HG03354 (cell line): ENCODE measurements at regions not wholly inside any gene's neighbourhood (a gene's known extent, or its start where the extent isn't known, plus 50 kb on each side); places are given as distances from the start of the nearest gene placed in this dataset.
A peak's percentile ranks its signal among the peaks of the same experiment; 100 is the strongest.

ENCODE experiments used
- ATAC-seq: cut with Tn5 transposase; IDR thresholded peaks from one replicate; pipeline ENCODE4 v1.9.1; 2021; ENCODE audit warnings: mild to moderate bottlenecking; ENCODE audit not compliant: unreplicated experiment, poor library complexity, severe bottlenecking

DNA sequence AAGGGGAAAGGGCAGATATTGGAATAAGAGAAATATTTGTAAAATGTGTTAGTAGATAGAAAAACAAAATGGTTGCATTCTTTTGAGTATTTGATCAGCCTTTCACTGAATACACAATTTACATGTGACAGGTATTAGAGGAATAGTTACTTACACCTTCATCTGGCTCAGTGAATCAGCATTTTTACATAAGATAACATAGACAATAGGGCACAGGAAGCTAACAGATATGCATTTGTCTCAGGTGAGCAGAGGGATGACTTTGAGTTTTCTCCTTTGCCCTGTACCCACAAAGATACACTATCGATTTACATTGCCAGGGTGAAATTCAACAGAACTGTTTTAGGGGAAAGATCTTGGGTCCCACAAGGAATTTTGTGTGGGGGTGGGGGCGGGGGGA lies 373.1 kb upstream of the NETO1 start:
- no peak for ATAC-seq

DNA sequence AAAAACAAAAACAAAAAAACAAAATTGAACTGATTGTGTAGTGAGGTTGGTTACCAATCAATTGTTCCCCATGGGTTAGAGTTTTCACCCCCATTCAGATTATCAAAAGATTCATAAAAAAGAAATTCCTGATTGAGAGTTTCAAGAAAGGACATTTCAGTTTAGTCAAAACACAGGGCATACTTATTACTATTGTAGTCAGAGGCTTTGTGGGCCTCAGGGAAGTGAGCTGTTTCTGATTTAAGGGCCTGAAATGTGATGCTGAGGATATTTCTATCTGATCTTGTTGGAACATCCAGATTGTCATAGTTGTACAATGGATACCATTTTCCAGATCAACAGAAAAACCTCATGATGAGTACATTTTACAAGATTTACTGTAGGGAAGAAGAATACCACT lies 368.1 kb upstream of the NETO1 start:
- no peak for ATAC-seq

DNA sequence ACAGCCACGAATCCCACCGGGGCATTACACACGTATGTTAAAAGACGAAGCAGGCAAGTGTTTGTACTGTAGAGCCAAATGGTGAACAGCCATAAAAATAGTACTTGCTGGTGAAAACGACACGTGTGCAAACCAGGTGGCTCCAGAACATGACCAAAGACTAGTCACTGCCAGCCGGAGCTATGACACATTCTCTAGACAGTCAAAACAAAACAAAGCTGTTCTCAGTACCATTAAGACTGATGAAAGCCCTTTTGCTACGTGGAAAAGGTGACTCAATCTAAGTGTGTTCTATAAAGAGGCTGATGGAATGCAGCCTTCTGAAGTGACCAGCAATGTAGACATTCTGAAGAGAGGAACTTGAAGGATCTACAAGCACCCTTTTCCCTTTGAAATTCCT lies 367.7 kb upstream of the NETO1 start:
- ATAC-seq, result peak; percentile 83

DNA sequence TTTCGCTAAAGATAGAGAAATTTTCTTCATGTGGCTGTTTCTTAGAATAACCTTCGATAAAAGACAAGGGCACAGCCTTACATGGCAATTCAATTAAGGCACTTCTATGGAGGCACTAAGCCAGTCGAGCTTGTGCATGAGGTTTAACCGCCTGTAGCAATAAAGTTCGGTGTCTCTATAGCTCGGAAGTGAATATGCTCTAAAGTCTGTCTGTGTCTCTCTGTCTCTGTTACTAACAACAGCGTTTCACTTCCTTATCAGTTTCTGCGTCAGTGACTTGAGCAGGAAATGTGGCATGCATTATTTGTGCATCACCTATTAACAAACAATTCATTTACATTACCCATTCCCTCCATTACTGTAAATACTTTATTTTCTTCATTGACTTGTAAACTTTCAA lies 365.1 kb upstream of the NETO1 start:
- peak; percentile 87 for ATAC-seq

DNA sequence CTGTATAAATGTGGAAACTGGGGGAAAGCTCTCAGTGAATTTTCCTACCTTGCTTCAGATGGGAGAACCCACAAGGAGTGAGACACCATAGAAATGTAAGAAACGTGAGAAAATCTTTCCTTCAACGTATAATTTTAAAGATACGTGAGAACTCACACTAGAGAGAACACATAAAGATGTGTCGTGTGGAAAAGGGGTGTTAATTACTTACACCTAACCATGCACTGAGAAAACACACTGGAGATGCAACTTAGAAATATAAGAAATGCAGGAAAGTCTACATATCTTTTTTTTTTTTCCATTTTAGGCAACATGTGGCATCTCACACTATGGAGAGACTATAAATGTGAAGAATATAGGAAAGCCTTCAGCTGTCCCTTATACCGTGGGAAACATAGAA lies 352.9 kb upstream of the NETO1 start:
- ATAC-seq, result no peak

DNA sequence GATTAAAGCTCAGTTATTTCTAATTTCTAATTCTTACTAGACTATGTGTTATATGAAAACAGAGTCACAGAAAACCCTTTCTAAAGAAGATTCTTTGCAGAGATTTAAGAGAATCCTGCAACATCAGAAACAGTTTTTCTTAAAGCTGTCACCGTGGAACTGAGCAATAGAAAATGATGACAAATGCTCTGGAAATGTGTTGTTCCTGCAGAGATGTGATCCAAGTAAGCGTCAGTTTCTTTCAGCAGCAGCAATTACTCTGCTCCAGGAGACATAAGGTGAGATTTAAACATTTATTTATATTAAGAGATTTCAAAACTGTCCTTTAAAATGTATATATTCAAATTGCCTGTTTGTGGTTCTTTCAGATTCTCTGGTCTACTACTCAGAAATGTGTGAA lies 350.5 kb upstream of the NETO1 start:
- ATAC-seq, result no peak

DNA sequence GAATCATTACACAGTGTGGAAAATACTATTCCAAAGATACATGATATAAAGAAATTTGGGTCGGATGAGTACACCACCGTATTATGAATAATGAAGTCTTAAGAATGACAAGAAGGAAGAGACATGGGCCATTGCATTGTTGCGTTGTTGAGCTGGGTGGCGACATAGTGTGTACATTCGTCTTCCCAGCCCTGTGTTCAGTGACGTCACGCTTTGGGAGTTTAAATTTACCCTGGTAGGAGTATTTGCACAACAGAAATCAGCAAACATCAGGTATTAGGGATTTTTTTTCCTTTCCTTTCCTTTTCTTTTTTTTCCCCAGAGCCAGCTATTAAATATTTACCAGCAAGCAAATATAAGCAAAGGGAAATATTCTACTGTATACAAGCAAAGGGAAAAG lies 347.2 kb upstream of the NETO1 start:
- ATAC-seq, result no peak

DNA sequence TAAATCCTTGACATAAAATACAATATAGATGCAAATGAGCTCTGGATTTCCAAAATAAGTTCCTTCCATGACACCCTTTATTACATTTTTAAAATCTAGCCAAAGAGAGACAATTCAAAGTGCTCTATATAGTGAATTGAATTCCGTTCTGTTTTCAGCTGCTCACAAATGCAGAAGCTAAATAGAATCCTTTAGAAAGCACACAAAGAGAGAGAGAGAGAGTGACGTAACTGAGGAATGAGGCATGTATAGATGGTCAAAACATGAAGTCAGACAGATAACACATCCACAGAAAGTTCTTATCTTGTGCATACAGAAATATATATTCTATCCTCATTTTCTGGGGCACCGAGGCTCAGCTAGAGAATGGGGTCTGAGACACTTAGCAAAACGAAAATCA lies 344.7 kb upstream of the NETO1 start:
- no peak for ATAC-seq

DNA sequence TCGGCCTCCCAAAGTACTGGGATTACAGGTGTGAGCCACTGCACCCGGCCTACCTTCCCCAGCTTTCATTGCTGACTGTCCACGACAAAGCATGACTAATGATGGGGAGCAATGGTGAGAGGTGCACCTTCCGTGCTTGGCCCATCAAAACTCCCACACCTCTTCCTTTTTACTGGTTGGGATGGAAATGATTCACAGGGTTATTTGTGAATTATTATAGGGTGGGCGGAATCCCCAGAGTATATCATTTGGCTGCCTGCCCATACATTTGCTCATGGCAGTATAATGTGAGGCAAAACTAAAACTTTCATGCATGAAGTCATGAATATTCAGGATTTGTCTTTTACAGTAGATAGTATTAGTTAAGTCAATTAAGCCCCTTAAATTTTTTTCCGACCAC lies 334.2 kb upstream of the NETO1 start:
- no peak for ATAC-seq

DNA sequence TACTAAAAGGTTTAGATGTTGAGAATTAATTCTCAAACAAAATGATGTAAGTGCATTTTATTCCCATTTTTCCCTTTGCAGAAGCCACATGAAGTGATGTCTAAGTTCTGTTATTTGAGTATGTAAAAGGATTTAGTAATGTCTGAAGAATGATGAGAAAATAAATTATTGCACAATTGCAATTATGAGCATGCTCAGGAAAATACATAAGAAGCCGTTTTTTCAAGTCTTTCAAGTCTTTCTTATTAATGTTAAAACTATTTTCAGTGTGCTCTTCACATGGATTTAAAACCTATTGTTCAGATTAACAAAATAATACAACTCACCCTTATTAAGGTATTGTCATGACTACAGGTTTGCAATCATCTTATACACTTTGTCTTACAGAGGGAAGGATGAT lies 331.4 kb upstream of the NETO1 start:
- no peak for ATAC-seq

DNA sequence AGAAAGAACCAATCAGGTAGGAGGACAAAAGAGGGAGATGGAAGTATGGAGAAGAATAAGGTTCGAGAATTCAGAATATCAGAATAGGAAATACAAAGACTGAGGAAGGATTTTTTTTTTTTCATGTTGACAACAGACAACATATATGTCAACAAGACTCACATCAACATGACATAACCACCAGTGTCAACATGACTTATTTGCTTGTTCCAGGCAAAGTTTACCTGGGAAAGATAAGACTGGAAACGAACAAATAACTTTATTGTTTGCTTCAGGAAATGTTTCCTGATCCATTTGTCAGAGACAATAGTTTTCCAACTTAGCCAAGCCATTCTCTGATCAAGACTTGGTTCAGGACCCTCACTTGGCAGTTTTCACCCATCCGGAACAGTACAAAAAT lies 321.9 kb upstream of the NETO1 start:
- no peak for ATAC-seq

DNA sequence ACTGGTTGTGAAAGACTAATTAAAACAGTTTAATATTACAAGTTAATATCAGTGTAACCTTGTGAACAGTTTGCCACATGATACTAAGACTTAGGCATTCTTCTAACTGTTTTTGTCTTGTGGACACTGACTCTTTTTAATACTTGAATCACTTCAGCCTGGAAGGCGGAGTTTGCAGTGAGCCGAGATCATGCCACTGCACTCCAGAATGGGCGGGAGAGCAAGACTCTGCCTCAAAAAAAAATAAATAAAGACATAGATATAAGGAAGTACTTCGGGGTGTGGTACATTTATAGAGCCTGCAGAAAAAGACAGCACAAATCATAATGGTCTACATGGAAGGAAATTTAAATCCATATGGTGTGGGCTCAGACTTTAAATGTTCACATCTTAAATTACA lies 300.4 kb upstream of the NETO1 start:
- ATAC-seq, result no peak

DNA sequence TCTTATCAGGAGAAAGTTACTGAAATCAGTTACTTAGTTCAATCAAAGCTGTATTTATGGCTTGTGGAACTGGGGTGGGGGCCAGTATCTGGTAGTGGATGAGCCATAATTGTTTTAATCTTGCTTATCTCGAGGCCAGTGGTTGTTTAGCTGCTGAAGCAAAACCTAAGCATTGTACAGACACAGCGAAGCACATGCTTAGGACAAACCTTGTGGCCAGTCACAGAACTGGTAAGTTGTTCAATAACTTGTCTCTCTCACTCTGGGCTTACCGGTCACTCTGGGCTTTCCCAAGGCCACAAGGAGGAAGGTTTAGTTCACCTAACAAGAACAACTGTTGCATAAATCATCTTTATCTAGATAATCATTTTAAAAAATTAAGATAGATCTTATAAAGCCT lies 296.6 kb upstream of the NETO1 start:
- ATAC-seq, result no peak

DNA sequence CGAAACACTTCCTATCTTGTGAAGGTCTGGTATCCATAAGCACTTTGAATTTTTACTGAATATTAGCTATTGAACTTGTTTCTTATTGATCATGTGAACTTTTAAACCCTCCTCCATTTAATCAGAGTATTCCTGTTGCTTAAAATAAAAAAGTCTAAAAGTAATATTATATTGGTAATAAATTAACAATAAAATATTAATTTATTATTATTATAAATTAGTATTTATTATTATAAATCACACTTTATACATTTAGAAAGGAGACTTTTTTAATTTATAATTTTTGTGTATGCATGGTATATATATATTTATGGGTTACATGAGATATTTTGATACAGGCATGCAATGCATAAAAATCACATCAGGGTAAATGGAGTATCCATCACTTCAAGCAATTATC lies 295.4 kb upstream of the NETO1 start:
- no peak for ATAC-seq

DNA sequence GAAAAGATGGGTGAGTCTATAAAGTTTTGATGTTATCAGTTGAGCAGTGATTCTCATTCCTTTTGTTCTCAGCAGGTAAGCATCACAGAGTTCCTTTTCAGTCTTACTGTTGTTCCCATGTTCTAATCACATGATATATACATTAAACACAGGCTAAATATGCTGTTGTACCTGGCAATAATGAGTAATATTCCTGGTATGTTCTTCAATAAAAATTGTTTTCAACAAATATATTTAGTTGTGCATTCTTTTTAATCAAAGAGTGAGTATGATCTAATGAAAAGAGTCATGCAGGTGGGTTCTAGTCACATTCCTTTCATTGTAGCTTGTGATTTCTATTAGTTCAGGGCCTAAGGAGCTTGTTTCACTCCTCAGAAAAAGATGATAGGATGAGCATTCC lies 288.3 kb upstream of the NETO1 start:
- no peak for ATAC-seq

DNA sequence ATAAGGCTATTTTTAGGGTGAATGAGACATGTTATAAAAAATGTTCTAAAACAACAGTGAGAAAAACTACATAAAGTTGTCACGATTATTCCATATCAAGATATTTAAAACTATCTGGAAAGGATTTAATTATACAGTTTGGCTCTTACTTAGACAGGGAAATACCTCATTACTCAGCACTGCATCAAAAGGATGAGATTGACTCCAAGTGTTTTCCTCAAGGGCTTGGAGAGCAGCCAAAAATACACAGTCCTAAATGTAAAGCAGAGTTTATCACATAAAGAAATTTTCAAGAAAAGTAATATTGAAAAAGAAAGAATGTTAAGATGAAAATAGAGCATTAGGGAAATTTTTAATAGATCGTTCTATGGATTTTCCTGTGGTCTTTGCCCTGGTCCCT lies 285.5 kb upstream of the NETO1 start:
- ATAC-seq, result no peak

DNA sequence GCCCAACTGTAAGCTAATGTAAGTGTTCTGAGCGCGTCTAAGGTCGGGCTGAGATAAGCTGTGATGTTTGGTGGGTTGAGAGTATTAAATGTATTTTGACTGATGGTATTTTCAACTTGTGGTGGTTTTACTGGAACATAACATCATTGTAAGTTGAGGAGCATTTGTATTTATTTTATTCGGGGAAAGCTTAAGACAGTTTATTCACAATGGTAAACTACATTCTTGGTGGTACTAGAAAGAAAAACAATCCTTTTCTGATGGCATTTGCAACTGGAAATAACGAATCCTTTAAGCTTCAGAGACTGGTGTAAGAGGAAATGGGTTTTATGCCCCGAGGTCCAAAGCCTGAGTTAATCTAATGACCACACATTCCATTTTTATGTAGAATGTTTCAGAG lies 283.3 kb upstream of the NETO1 start:
- no peak for ATAC-seq

DNA sequence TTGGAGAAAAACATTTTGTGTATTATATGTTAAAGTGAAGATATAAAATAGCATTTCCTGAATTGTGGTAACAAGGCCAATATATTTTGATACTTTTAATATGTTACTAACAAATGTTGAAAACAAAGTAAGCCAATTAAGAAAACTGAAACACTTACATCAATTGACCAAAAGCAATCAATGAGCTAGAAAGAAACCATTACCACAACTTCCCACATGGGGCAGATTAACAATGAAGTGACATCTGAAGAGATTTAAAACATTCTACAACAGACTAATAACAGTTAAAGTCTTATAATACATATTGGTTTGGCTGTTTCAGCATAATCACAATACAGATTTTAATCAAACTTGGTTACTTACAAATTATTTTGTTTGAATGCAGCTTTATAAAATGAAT lies 282.4 kb upstream of the NETO1 start:
- no peak for ATAC-seq

DNA sequence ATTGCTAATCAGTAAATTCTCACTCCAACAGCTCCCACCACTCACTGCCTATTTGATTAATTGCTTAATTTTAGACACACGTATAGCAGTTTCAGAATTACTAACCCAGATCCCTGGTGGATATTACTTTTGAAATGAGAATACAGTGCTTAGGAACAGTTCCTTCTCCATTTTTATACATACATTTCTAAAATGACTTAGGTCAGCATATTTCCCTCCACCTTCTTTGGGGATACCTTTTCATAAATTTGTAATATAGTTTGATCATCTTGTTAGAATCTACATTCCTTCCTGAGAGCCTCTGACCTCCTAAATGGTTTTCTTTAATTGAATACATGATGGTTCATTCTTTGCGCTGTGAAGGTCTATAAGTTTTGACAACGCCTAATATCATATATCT lies 279.8 kb upstream of the NETO1 start:
- ATAC-seq, result no peak

DNA sequence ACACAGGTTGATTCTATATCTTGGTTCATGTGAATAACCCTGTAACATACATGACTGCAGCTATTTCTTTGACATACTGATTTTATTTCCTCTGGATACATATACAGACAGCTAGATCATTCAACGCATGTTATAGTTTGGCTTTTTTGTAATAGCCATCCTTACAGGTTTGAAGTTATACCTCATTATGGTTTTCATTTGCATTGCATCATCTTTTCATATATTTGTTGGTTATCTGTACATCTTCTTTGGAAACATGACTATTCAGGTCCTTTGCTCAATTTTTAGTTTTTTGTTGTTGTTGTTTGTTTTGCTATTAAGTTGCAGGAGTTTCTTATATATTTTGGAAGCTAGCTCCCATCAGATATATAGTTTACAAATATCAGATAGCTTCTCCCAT lies 276.2 kb upstream of the NETO1 start:
- no peak for ATAC-seq

DNA sequence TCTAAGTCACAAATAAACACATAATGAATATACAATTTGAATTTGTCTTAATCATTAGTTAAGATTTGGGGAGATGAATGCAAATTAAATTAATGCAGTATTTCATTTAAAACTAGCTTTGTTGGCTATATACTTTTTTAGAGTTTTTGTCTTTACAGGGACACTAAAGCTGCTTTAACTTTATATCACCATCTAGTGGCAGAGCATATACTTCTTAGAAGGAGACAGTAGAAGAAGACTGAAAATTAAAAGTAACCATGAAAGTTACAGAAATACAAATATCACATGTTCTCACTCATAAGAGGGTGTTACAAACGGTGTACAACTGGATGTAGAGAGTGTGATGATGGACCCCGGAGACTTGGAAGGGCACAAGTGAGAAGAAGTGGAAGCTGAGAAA lies 268.3 kb upstream of the NETO1 start:
- ATAC-seq, result no peak

DNA sequence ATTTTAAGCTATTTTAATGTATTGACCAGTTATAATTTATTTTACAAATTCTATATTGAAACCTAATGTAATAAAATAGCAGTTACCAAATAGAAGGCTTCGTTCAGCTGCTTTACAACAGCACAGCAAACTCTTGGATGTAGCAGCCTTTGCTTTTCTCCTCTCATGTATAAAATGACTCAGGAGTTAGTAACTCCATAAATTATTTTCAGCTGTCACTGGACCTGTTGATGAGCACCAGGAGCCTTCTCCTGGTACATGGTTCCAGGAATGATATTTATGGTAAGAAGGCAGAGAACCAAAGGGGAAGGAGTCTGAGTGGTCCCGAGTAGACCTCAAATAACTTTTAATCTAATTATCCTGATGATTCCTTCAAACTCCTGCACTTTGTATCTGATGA lies 256.4 kb upstream of the NETO1 start:
- ATAC-seq, result no peak

DNA sequence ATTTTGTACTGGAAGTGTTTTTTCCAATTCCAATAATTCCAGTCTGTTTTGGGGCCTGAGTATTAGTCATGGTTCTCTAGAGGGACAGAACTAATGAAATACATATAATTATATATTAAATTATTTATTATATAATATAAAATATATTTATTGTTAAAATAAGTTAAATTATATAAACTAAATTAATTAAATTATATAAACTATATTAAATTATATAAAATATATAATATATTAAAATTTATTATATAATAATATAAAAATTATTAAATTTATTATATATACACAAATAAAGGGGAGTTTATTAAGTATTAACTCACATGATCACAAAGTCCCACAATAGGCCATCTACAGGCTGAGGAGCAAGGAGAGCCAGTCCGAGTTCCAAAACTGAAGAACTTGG lies 253.4 kb upstream of the NETO1 start:
- no peak for ATAC-seq
